Thyroid gland (tissue), 4 donors: ENCODE measurements at regions not wholly inside any gene's neighbourhood (a gene's known extent, or its start where the extent isn't known, plus 50 kb on each side); places are given as distances from the start of the nearest gene placed in this dataset.
"Not testable (repeated sequence)": the region's sequence is repeated elsewhere in the genome, so short reads cannot be mapped to it uniquely, and the experiment has no call there.

Source experiments
- CTCF ChIP-seq, 6 experiments: fragments of 200-600 bp in 3 of 6; fragments of 450-650 bp in 3 of 6; sonication (generic) in 3 of 6; IDR thresholded peaks; one replicate each; pipeline ENCODE4 v1.5.1; 2016 to 2019; ENCODE audit warnings: antibody characterized with exemption in 6 of 6, mild to moderate bottlenecking in 2 of 6, inconsistent platforms in 1 of 6, moderate library complexity in 1 of 6
- POLR2A ChIP-seq, 2 donors: fragments of 450-650 bp; IDR thresholded peaks; one replicate each; pipeline ENCODE4 v1.6.1; 2017; ENCODE audit warnings: antibody characterized with exemption in 2 of 2, mild to moderate bottlenecking in 2 of 2, moderate library complexity in 1 of 2

- TF ChIP-seq POLR2A (IDR thresholded peaks at IDR 0.05), result not testable (repeated sequence)
- peak; percentile 10 to 43 (median 17) for TF ChIP-seq CTCF (IDR thresholded peaks at IDR 0.05)
Measured at GRCh38 chr20:22851679-22852346, 183.3 kb upstream of the SSTR4 start.
